Osteoblast (primary cell): ENCODE measurements at regions not wholly inside any gene's neighbourhood (a gene's known extent, or its start where the extent isn't known, plus 50 kb on each side); places are given as distances from the start of the nearest gene placed in this dataset.
A peak's percentile ranks its signal among the peaks of the same experiment; 100 is the strongest.

Experiments used
- DNase-seq: peaks from one replicate; pipeline ENCODE4 v3.0.0; 2011; ENCODE audit warnings: low spot score, mixed read lengths; ENCODE audit not compliant: insufficient read length; ENCODE audit errors: missing footprints
- H2AFZ ChIP-seq: 2 replicates; pipeline ENCODE4 v1.6.0; 2011; ENCODE audit warnings: mild to moderate bottlenecking, low read length
- H3K27ac ChIP-seq: 2 replicates; pipeline ENCODE4 v1.5.1; 2011; ENCODE audit warnings: mild to moderate bottlenecking, low read depth, low read length, moderate library complexity
- H3K27me3 ChIP-seq: 2 replicates; pipeline ENCODE4 v1.6.0; 2012; ENCODE audit warnings: mild to moderate bottlenecking, control low read depth, inconsistent platforms, low read length, moderate library complexity; ENCODE audit not compliant: insufficient read depth
- H3K36me3 ChIP-seq: 2 replicates; pipeline ENCODE4 v1.5.1; 2011; ENCODE audit warnings: mild to moderate bottlenecking, low read length, control low read depth, moderate library complexity; ENCODE audit not compliant: insufficient read depth
- H3K4me1 ChIP-seq: 2 replicates; pipeline ENCODE4 v1.5.1; 2011; ENCODE audit warnings: mild to moderate bottlenecking, low read length, control low read depth, moderate library complexity; ENCODE audit not compliant: insufficient read depth
- H3K4me2 ChIP-seq: 2 replicates; pipeline ENCODE4 v1.6.0; 2011; ENCODE audit warnings: mild to moderate bottlenecking, low read length; ENCODE audit not compliant: insufficient read depth
- H3K4me3 ChIP-seq: fragments of 200-600 bp; sonication (generic); 3 replicates; pipeline ENCODE4 v1.5.1; 2012; ENCODE audit warnings: mild to moderate bottlenecking, low read length, inconsistent platforms; ENCODE audit not compliant: insufficient read depth
- H3K79me2 ChIP-seq: 2 replicates; pipeline ENCODE4 v1.6.0; 2012; ENCODE audit warnings: mild to moderate bottlenecking, low read length, control low read depth, inconsistent platforms; ENCODE audit not compliant: insufficient read depth
- H3K9me3 ChIP-seq: 2 replicates; pipeline ENCODE4 v1.5.1; 2011; ENCODE audit warnings: low read depth, low read length, control low read depth
- H4K20me1 ChIP-seq: 2 replicates; pipeline ENCODE4 v1.6.0; 2012; ENCODE audit warnings: mild to moderate bottlenecking, low read length, control low read depth; ENCODE audit not compliant: insufficient read depth
- CTCF ChIP-seq: IDR thresholded peaks from 2 replicates; pipeline ENCODE4 v1.5.1; 2011; ENCODE audit warnings: mild to moderate bottlenecking, low read depth, low read length, moderate library complexity; ENCODE audit errors: extremely low read depth

GRCh38 chr4:73311428-73311827, 52.8 kb upstream of the ANKRD17 start:
- Histone ChIP-seq H3K4me2 (peak overlapping the region; percentile 44), H3K79me2 (no peaks in the 10 kb centered on the region), H2AFZ (no peak overlapping the region), H3K36me3 (no peaks in the 10 kb centered on the region), H3K27ac (peak overlapping the region; percentile 26), H3K27me3 (no peaks in the 10 kb centered on the region), H4K20me1 (no peaks in the 10 kb centered on the region), H3K4me1 (peaks cover 22% of the 10 kb centered on the region), H3K4me3 (no peak overlapping the region), H3K9me3 (no peaks in the 10 kb centered on the region)
- TF ChIP-seq CTCF, result peak; percentile 51
- no peak for DNase-seq

- H3K4me2 ChIP-seq, result peak overlapping the region; percentile 62
- no peaks in the 10 kb centered on the region for H3K27me3 ChIP-seq
- TF ChIP-seq CTCF, result no peak
- peaks cover 22% of the 10 kb centered on the region for H3K4me1 ChIP-seq
- no peak overlapping the region for H2AFZ ChIP-seq
- no peak overlapping the region for H3K4me3 ChIP-seq
- H3K36me3 ChIP-seq, result no peaks in the 10 kb centered on the region
- H3K79me2 ChIP-seq, result no peaks in the 10 kb centered on the region
- peak overlapping the region; percentile 43 for H3K27ac ChIP-seq
- peak; percentile 52 for DNase-seq
- H3K9me3 ChIP-seq, result no peaks in the 10 kb centered on the region
- no peaks in the 10 kb centered on the region for H4K20me1 ChIP-seq
These were observed 50.6 kb upstream of the ANKRD17 start for GRCh38 chr4:73309211-73309610.
